ENCODE measurements at regions not wholly inside any gene's neighbourhood (a gene's known extent, or its start where the extent isn't known, plus 50 kb on each side); places are given as distances from the start of the nearest gene placed in this dataset.

DNA sequence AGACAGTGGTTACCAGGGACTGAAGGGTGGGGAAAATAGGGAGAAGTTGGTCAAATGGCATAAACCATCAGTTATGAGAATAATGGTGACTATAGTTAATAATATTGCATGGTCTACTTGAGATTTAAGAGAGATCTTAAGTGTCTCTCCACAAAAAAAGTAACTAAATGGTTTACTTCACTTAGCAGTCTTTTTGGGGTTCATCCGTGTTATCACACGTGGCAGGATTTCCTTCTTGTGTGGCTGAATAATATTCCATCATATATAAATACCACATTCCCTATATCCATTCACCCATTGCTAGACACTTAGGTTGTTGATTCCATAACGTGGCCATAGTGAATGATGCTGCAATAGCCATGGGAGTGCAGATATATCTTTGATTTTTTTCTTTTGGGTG, 967.0 kb downstream of the UQCRFS1 start:
- Mint-ChIP-seq H3K4me3 (no peak overlapping the region), H3K36me3 (ENCODE audit: low read depth) (no peaks in the 10 kb centered on the region), H3K27ac (no peak overlapping the region), H3K27me3 (ENCODE audit: low read depth) (no peaks in the 10 kb centered on the region), H3K4me1 (ENCODE audit: low read depth) (no peaks in the 10 kb centered on the region), H3K9me3 (no peaks in the 10 kb centered on the region)
- DNase-seq (ENCODE audit: low spot score), result no peak

DNA sequence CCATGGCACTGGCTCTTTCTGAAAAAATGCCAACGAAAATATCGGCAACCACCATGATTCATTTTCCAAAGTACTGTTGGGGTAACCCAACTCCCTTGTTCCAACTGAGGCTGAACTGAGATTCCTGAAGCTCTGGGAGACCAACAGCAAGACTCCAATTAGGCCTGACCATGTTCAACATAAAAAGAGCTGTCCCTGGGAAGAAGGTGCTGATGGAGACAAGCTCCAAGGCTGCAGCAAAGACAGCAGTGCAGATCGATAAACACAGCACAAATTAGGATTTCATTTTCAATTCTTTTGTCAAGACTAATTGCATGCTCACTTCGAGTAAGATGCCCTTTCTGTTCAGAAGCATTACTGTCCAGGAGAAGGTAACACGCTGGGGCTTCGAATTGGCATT, 968.0 kb downstream of the UQCRFS1 start:
- Mint-ChIP-seq H3K27ac (no peak overlapping the region), H3K27me3 (ENCODE audit: low read depth) (no peaks in the 10 kb centered on the region)

DNA sequence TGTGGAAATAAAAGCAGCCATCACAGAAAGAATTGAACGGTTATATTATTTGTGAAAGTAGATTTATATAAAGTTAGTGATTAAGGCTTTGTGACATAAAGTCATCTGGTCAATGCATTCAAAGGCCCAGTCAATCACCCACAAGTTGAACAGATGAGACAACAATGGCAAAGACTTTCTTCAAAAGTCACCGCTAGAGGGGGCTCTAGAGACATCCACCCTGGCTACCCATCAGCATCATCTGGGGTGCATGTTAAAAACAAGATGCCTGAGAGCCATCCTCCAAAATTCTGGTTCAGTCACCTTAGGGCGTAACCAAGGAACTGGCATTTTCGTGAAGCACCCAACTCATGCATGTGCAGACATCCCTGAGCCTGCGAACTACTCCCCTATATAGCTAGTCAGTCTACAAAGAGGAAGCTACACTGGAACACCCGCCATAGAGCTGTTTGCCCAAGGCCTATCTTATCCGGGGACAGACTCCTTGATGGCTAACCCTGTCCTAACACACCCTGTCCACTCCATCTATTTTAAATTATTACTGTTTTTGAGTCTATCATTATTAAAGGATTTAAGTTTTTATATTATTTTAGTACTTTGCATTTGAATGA, 970.5 kb downstream of the UQCRFS1 start:
- Mint-ChIP-seq H3K4me3 (no peak overlapping the region), H3K27ac (no peak overlapping the region), H3K9me3 (no peaks in the 10 kb centered on the region), H3K4me1 (ENCODE audit: low read depth) (no peaks in the 10 kb centered on the region), H3K36me3 (ENCODE audit: low read depth) (no peaks in the 10 kb centered on the region), H3K27me3 (ENCODE audit: low read depth) (no peaks in the 10 kb centered on the region)
- DNase-seq (ENCODE audit: low spot score), result no peak

More for the DNA sequence above, 968.0 kb downstream of the UQCRFS1 start:
- no peak overlapping the region for H3K4me3 Mint-ChIP-seq
- H3K4me1 Mint-ChIP-seq (ENCODE audit: low read depth), result no peaks in the 10 kb centered on the region
- no peaks in the 10 kb centered on the region for H3K36me3 Mint-ChIP-seq (ENCODE audit: low read depth)
- no peak for DNase-seq (ENCODE audit: low spot score)
- no peaks in the 10 kb centered on the region for H3K9me3 Mint-ChIP-seq

DNA sequence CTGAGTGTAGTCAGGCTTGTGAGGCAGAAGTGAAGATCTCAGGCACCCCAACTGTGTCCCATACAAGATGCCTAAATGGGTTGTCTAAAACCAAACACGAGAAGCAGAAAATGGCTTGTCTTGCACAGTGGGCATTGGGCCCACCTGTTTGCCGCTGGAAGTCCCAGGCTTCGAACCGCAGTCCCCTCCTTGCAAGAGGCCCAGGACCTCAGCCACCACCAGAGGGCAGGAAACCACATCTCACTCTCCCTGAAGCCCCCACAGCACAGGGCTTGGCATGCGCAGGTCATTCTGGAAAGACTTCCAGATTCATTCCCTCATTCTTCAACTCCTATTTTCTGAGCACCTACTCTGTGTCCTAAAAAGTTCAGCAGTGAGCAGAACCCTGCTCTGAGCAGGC, 973.7 kb downstream of the UQCRFS1 start:
- no peak for DNase-seq (ENCODE audit: low spot score)
- H3K36me3 Mint-ChIP-seq (ENCODE audit: low read depth), result no peaks in the 10 kb centered on the region
- H3K4me3 Mint-ChIP-seq, result no peak overlapping the region
- no peaks in the 10 kb centered on the region for H3K9me3 Mint-ChIP-seq
- no peaks in the 10 kb centered on the region for H3K4me1 Mint-ChIP-seq (ENCODE audit: low read depth)
- no peaks in the 10 kb centered on the region for H3K27me3 Mint-ChIP-seq (ENCODE audit: low read depth)
- no peak overlapping the region for H3K27ac Mint-ChIP-seq

DNA sequence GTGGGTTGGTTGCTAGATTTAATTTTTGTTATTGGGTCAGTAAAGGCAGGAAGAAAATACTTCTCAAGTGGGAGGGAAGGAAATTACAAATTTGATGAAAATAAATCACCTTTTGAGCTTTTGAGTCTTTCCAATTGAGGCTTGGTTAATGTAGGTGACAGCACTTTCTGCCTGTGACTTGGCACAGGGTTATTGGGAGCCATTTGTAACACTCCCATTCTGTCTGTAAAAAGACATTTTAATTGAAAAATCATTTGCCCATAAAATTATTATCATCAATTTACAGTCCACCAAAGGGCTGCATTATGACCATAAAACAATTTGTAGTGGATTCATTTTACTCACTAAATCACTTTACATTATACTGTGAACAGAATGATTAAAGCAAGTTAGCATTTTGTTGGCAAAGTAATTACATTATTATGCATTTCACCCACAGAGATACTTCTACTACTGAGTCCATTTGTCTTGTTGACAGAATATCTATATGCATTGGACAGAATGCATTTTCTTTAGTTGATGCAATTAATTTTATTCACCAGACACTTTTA, 974.6 kb downstream of the UQCRFS1 start:
- no peaks in the 10 kb centered on the region for H3K36me3 Mint-ChIP-seq (ENCODE audit: low read depth)
- no peak overlapping the region for H3K4me3 Mint-ChIP-seq
- H3K27me3 Mint-ChIP-seq (ENCODE audit: low read depth), result no peaks in the 10 kb centered on the region
- H3K9me3 Mint-ChIP-seq, result no peaks in the 10 kb centered on the region
- DNase-seq (ENCODE audit: low spot score), result no peak
- H3K27ac Mint-ChIP-seq, result no peak overlapping the region
- no peaks in the 10 kb centered on the region for H3K4me1 Mint-ChIP-seq (ENCODE audit: low read depth)

DNA sequence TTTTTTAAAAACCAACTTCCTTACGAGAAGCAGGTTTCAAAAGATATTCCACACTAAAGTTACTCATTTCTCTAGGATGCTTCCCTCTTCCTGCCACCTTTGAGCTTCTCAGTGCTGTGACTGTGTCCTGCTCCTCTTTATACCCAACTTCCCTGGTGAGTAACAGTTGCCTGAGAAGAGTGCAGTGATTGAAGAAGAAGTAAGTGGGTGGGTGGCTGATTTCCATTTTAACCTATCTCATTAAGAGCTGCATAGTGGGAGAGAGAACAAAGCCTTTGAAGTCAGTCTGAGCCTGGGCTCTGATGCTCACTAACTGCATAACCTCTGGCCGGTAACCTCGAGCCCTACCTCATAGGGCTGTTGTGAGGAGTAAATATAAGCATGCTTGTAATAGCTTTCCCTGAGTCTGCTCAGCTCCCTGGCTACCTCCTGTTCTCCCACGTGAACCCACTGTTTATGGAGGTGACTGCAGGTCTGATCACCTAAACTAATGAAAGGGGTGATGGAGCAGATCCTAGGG, 977.3 kb downstream of the UQCRFS1 start:
- no peak for DNase-seq (ENCODE audit: low spot score)
- no peaks in the 10 kb centered on the region for H3K9me3 Mint-ChIP-seq
- no peaks in the 10 kb centered on the region for H3K4me1 Mint-ChIP-seq (ENCODE audit: low read depth)
- no peaks in the 10 kb centered on the region for H3K27me3 Mint-ChIP-seq (ENCODE audit: low read depth)
- H3K4me3 Mint-ChIP-seq, result no peak overlapping the region
- H3K36me3 Mint-ChIP-seq (ENCODE audit: low read depth), result no peaks in the 10 kb centered on the region
- no peak overlapping the region for H3K27ac Mint-ChIP-seq

DNA sequence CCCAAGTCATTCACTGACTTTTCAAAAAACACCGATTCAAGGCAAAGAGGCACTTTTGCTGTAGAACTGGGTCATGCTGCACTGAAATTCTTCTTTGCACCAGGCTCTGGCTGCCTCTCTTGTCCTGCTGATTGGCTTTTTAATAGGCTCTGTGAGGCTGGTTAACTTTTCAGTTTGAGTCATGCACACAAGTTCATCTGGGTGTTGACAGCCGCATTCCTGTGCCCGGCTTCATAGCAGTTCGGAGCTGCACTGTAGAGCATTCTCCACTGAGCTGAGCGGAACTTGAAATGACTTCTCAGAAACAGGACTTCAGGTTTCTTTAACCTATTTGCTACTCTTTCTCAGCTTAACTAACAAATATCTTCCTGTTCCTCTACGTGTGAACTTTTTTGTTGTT, 978.3 kb downstream of the UQCRFS1 start:
- DNase-seq (ENCODE audit: low spot score), result no peak
- Mint-ChIP-seq H3K4me3 (no peak overlapping the region), H3K27me3 (ENCODE audit: low read depth) (no peaks in the 10 kb centered on the region), H3K9me3 (no peaks in the 10 kb centered on the region), H3K36me3 (ENCODE audit: low read depth) (no peaks in the 10 kb centered on the region), H3K27ac (no peak overlapping the region), H3K4me1 (ENCODE audit: low read depth) (no peaks in the 10 kb centered on the region)

DNA sequence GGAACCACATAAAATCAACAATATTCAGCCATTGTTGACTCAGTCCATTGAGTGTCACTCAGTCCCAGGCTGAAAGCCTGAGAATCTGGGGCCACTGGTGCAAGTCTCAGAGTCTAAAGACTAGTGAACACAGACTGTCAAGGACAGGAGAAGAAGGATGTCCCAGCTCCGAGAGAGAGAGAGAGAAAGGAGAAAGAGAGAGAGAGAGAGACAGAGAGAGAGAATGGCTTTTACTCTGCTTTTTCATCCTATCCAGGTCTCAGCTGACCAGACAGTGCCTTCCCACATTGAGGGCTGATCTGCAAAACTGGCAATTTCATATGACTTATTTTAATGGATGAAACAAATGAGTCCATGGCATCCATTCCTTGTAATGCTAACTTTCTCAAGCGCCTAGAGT, 984.1 kb downstream of the UQCRFS1 start:
- no peak for DNase-seq (ENCODE audit: low spot score)
- no peaks in the 10 kb centered on the region for H3K27me3 Mint-ChIP-seq (ENCODE audit: low read depth)
- no peak overlapping the region for H3K27ac Mint-ChIP-seq
- H3K4me3 Mint-ChIP-seq, result no peak overlapping the region
- no peaks in the 10 kb centered on the region for H3K9me3 Mint-ChIP-seq
- H3K4me1 Mint-ChIP-seq (ENCODE audit: low read depth), result no peaks in the 10 kb centered on the region
- no peaks in the 10 kb centered on the region for H3K36me3 Mint-ChIP-seq (ENCODE audit: low read depth)

DNA sequence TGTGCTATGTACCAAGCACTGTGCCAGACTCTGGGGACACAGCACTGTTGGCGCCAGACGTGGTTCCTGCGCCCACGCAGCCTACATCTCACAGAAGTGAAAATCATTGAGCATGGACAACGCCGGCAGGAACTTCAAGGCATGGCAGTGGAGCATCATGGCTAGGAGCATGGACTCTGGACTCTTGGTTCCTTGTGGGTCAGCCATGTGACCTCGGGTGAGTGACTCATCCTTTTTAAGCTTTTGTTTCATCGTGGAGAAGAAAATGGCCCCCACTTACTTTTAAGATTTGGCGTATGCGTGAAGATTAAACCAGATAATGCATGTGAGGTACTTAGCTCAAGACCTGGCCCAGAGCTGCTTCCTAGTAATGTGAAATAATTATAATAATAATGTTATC, 988.5 kb downstream of the UQCRFS1 start:
- no peaks in the 10 kb centered on the region for H3K36me3 Mint-ChIP-seq (ENCODE audit: low read depth)
- DNase-seq (ENCODE audit: low spot score), result no peak
- peaks cover 5% of the 10 kb centered on the region for H3K9me3 Mint-ChIP-seq
- no peak overlapping the region for H3K4me3 Mint-ChIP-seq
- no peak overlapping the region for H3K27ac Mint-ChIP-seq
- no peaks in the 10 kb centered on the region for H3K27me3 Mint-ChIP-seq (ENCODE audit: low read depth)
- no peaks in the 10 kb centered on the region for H3K4me1 Mint-ChIP-seq (ENCODE audit: low read depth)

DNA sequence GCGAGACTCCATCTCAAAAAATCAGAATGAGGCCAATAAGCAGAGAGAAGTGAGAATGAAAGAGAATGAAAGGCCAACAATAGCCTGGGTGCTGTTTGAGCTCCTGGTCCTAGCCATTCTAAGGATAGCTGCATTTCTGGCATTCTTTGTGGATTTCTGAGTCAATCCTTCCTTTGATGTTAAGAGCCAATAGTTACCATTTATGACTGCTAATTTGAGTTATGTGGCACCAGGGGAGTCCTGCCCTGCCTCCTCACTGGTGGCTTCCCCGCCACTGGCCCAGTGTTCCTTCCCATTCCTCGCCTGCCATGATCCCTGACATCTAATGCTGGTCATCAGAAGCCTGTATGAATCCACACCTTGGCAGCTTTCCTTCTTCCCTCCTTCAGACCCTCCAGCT, 991.2 kb downstream of the UQCRFS1 start:
- Mint-ChIP-seq H3K4me1 (ENCODE audit: low read depth) (no peaks in the 10 kb centered on the region), H3K27me3 (ENCODE audit: low read depth) (no peaks in the 10 kb centered on the region), H3K36me3 (ENCODE audit: low read depth) (no peaks in the 10 kb centered on the region), H3K27ac (no peak overlapping the region), H3K4me3 (no peak overlapping the region), H3K9me3 (peaks cover 5% of the 10 kb centered on the region)
- no peak for DNase-seq (ENCODE audit: low spot score)

DNA sequence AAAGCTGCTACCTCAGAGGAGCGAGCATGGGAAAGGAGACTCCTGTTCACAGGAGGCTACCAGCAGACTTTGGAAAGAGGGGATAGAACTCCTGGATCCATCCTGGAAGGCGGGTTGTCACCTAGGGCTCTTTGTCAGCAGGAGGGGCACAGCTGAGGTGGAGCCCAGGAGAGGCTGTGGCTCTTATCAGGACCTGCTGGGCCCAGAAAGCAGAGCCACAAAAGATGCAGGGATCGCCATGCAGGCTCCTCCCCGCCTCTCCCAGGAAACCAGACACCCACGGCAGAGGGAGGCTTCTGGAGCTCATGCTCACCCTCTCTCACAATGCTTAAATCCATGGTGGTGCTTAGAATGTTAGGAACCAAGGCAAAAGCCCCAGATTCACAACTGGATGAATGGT, 994.2 kb downstream of the UQCRFS1 start:
- Mint-ChIP-seq H3K36me3 (ENCODE audit: low read depth) (no peaks in the 10 kb centered on the region), H3K9me3 (peaks cover 9% of the 10 kb centered on the region), H3K27ac (no peak overlapping the region), H3K4me3 (no peak overlapping the region), H3K4me1 (ENCODE audit: low read depth) (no peaks in the 10 kb centered on the region), H3K27me3 (ENCODE audit: low read depth) (no peaks in the 10 kb centered on the region)
- DNase-seq (ENCODE audit: low spot score), result no peak

DNA sequence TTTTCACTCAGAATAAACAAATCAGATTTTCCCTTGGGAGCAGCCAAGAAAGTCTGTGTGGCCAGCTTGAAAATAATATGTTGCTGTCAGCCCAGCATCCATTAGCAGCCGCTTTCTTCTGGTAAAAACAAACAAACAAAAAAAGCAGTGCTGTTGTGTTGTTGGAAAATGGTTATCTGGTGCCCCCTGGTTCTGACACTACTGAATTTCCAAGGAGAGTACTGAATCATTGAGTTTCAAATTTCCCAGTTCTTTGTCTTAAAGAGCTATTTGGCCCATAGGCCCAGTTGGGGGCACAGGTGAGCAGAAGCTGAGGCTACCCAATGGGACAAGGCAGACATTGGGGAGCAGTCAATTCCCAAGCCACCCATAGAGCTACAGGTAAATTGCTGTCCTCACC, 995.9 kb downstream of the UQCRFS1 start:
- no peak overlapping the region for H3K27ac Mint-ChIP-seq
- H3K4me1 Mint-ChIP-seq (ENCODE audit: low read depth), result no peaks in the 10 kb centered on the region
- peaks cover 9% of the 10 kb centered on the region for H3K9me3 Mint-ChIP-seq
- H3K27me3 Mint-ChIP-seq (ENCODE audit: low read depth), result no peaks in the 10 kb centered on the region
- no peaks in the 10 kb centered on the region for H3K36me3 Mint-ChIP-seq (ENCODE audit: low read depth)
- H3K4me3 Mint-ChIP-seq, result no peak overlapping the region
- DNase-seq (ENCODE audit: low spot score), result no peak

DNA sequence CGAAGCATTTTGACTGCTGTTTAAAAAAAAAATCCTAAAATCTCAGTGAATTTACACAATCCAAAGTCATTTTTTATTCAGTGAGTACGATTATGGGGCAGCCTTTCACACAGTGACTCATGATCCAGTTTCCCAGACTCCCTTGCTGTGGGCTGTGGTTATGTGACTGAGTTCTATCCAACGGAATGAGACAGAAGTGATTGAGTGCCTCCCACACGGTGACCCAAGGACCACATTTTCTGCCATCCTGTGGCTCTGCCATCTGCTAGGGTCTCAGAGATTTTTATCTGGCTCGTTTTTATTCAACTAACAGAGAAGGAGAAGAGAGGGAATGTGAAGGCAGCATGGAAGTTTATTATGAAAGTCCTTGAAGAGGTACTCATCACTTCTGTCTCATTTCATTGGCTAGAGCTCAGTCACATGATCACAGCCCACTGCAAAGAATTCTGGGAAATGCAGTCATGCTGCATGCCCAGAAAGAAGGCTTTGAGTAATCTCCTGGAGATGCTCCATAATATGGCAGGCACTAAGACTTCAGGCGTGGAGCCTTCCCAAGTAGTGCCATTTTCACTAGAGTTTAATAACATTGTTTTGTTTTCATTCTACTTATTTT, 999.4 kb downstream of the UQCRFS1 start:
- Mint-ChIP-seq H3K36me3 (ENCODE audit: low read depth) (no peaks in the 10 kb centered on the region), H3K27me3 (ENCODE audit: low read depth) (no peaks in the 10 kb centered on the region)

DNA sequence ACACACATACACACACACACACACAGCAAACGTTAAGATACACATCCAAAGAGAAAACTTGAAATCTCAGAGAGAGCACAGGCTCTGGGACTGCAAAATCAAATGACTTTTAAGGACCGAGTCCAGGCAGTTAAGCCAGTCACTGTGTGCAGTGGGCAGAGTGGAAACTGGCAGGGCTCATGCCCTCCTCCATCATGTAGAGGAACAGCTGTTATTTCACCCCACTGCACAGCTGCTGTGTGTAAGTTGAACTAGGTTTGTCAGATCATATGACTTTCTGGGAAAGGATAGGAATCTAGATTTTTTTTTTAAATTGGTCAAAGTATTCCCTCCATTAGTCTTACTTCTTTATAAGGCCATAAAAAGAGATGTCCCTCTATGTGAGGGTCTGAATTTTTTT, 1002.1 kb downstream of the UQCRFS1 start:
- H3K4me3 Mint-ChIP-seq, result no peak overlapping the region
- H3K27me3 Mint-ChIP-seq (ENCODE audit: low read depth), result no peaks in the 10 kb centered on the region
- peaks cover 12% of the 10 kb centered on the region for H3K9me3 Mint-ChIP-seq
- no peak overlapping the region for H3K27ac Mint-ChIP-seq
- H3K4me1 Mint-ChIP-seq (ENCODE audit: low read depth), result peaks cover 1% of the 10 kb centered on the region
- DNase-seq (ENCODE audit: low spot score), result no peak
- no peaks in the 10 kb centered on the region for H3K36me3 Mint-ChIP-seq (ENCODE audit: low read depth)

More for the DNA sequence above, 999.4 kb downstream of the UQCRFS1 start:
- Mint-ChIP-seq H3K4me3 (no peak overlapping the region), H3K4me1 (ENCODE audit: low read depth) (peaks cover 1% of the 10 kb centered on the region), H3K27ac (no peak overlapping the region), H3K9me3 (peaks cover 4% of the 10 kb centered on the region)
- DNase-seq (ENCODE audit: low spot score), result no peak

DNA sequence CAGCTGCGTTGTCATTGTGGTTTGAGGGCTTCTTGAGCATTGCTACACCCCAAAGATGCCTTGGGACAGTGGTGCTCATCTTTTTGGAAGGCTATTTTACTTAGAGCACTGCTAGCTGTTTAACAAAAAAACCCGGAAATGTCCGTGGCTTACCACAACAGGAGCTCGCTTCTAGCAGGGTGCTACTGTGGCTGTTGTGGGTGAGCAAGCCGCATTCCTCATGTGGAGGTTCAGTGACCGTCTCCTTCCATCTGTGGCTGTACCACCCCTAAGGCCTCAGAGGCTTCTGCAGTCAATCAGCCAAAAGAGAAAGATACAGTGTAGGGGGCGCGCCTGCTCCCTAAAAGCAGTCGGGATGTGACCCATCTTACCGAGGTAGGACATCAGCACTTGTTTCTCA, 1004.2 kb downstream of the UQCRFS1 start:
- Mint-ChIP-seq H3K27ac (no peak overlapping the region), H3K4me1 (ENCODE audit: low read depth) (peaks cover 1% of the 10 kb centered on the region), H3K4me3 (no peak overlapping the region), H3K36me3 (ENCODE audit: low read depth) (no peaks in the 10 kb centered on the region), H3K9me3 (peaks cover 15% of the 10 kb centered on the region), H3K27me3 (ENCODE audit: low read depth) (no peaks in the 10 kb centered on the region)
- no peak for DNase-seq (ENCODE audit: low spot score)
